Activated CD4-positive, alpha-beta T cell treated with anti-CD3 and anti-CD28 coated beads for 24 hours (primary cell): ENCODE measurements at regions not wholly inside any gene's neighbourhood (a gene's known extent, or its start where the extent isn't known, plus 50 kb on each side); places are given as distances from the start of the nearest gene placed in this dataset.

Source experiments
- DNase-seq, 2 donors: peaks; one replicate each; pipeline ENCODE4 v3.0.0-alpha.2; 2020; ENCODE audit warnings: low read depth in 2 of 2

GRCh38 chrX:150298841-150299551, 64.1 kb upstream of the MAMLD1 start:
- no peak for DNase-seq

- DNase-seq: no peak
Observed at GRCh38 chrX:150299579-150299978, 63.5 kb upstream of the MAMLD1 start.

- DNase-seq: no peak
Observed at GRCh38 chrX:150303386-150304097, 59.6 kb upstream of the MAMLD1 start.

GRCh38 chrX:150306002-150306401, 57.1 kb upstream of the MAMLD1 start:
- no peak for DNase-seq

- no peak for DNase-seq
Observed at GRCh38 chrX:150308041-150308440, 55.1 kb upstream of the MAMLD1 start.

- no peak for DNase-seq
Observed at GRCh38 chrX:150308532-150309157, 54.5 kb upstream of the MAMLD1 start.

- DNase-seq: no peak
Observed at GRCh38 chrX:150310417-150310816, 52.7 kb upstream of the MAMLD1 start.

- no peak for DNase-seq
Observed at GRCh38 chrX:150310881-150311280, 52.2 kb upstream of the MAMLD1 start.

- no peak for DNase-seq
Observed at GRCh38 chrX:150312931-150313330, 50.2 kb upstream of the MAMLD1 start.
